ENCODE measurements at regions not wholly inside any gene's neighbourhood (a gene's known extent, or its start where the extent isn't known, plus 50 kb on each side); places are given as distances from the start of the nearest gene placed in this dataset.

GRCh38 chr1:39122056-39122455 is 82.4 kb upstream of the MACF1 start:
- ChIA-PET POLR2A (interaction anchor here (1.1 kb wide), 1 partner anchor 63 kb away, joined by 3 read pairs; no protein-coding TSS in a partner anchor), CTCF (interaction anchor here (0.7 to 2.3 kb wide), 2 partner anchors 11 to 70 kb away, joined by 4 to 7 read pairs; no protein-coding TSS in a partner anchor)
- Histone ChIP-seq H3K27ac (ENCODE audit: extremely low read depth, low read depth, low read length) (no peak overlapping the region), H3K4me1 (ENCODE audit: control insufficient read depth, insufficient read depth, low read length) (peaks cover 18% of the 10 kb centered on the region), H3K4me3 (ENCODE audit: low read depth, low read length) (no peak overlapping the region), H3K36me3 (ENCODE audit: control insufficient read depth in 2 of 2, insufficient read depth in 1 of 2, low read length in 2 of 2) (peaks cover 0 to 4% of the 10 kb centered on the region in 2 experiments; a peak in 2 of 3 replicates), H3K9me3 (ENCODE audit: control insufficient read depth, insufficient read depth, low read depth, low read length) (no peaks in the 10 kb centered on the region)
- TF ChIP-seq HOXD13 (CRISPR knock-in tag; IDR thresholded peaks at IDR 0.05; ENCODE audit: borderline replicate concordance) (no peak), SALL2 (tag by site-specific recombination; IDR thresholded peaks at IDR 0.05; ENCODE audit: borderline replicate concordance) (no peak), ZNF623 (tag by site-specific recombination; IDR thresholded peaks at IDR 0.05) (no peak), ZIC2 (tag by site-specific recombination; IDR thresholded peaks at IDR 0.05) (no peak)

GRCh38 chr1:39124282-39124681 is 80.2 kb upstream of the MACF1 start:
- Histone ChIP-seq H3K4me3 (ENCODE audit: low read depth, low read length) (no peak overlapping the region), H3K36me3 (ENCODE audit: control insufficient read depth in 2 of 2, insufficient read depth in 1 of 2, low read length in 2 of 2) (peaks cover 0 to 4% of the 10 kb centered on the region in 2 experiments; a peak in 2 of 3 replicates), H3K9me3 (ENCODE audit: control insufficient read depth, insufficient read depth, low read depth, low read length) (no peaks in the 10 kb centered on the region), H3K27ac (ENCODE audit: extremely low read depth, low read depth, low read length) (no peak overlapping the region), H3K4me1 (ENCODE audit: control insufficient read depth, insufficient read depth, low read length) (peaks cover 11% of the 10 kb centered on the region)
- TF ChIP-seq ZNF16 (tag by site-specific recombination; IDR thresholded peaks at IDR 0.05; ENCODE audit: low read depth) (no peak), SP3 (tag by site-specific recombination; IDR thresholded peaks at IDR 0.05) (no peak), ZNF354C (tag by site-specific recombination; IDR thresholded peaks at IDR 0.05; ENCODE audit: borderline replicate concordance, low read depth) (no peak), ZBTB11 (tag by site-specific recombination; conservative IDR thresholded peaks at IDR 0.05; ENCODE audit: low read depth) (no peak), SETDB1 (IDR thresholded peaks at IDR 0.05; ENCODE audit: insufficient read length, low read length) (no peak), ZFP69B (tag by site-specific recombination; IDR thresholded peaks at IDR 0.05) (no peak), ZNF488 (tag by site-specific recombination; IDR thresholded peaks at IDR 0.05) (no peak), ZNF324 (tag by site-specific recombination; IDR thresholded peaks at IDR 0.05) (no peak), TRIM28 (IDR thresholded peaks at IDR 0.05; ENCODE audit: borderline replicate concordance, low read length) (no peak), ZSCAN18 (tag by site-specific recombination; IDR thresholded peaks at IDR 0.05) (no peak), ZNF768 (tag by site-specific recombination; IDR thresholded peaks at IDR 0.05) (no peak), ZNF707 (tag by site-specific recombination; IDR thresholded peaks at IDR 0.05) (no peak), ZNF174 (tag by site-specific recombination; IDR thresholded peaks at IDR 0.05) (no peak), ZNF664 (tag by site-specific recombination; IDR thresholded peaks at IDR 0.05) (no peak), KLF16 (tag by site-specific recombination; IDR thresholded peaks at IDR 0.05) (no peak)
- CTCF ChIA-PET, result interaction anchor here (0.6 kb wide), 2 partner anchors 26 to 67 kb away, joined by 3 read pairs; no protein-coding TSS in a partner anchor
- POLR2A ChIA-PET, result no interaction called here
